NB4 (cell line): ENCODE measurements at regions not wholly inside any gene's neighbourhood (a gene's known extent, or its start where the extent isn't known, plus 50 kb on each side); places are given as distances from the start of the nearest gene placed in this dataset.

Experiments used
- MYC ChIP-seq: IDR thresholded peaks from 2 replicates; pipeline ENCODE4 v1.6.1; 2011; ENCODE audit warnings: low read depth, low read length
- POLR2A ChIP-seq: IDR thresholded peaks from 2 replicates; pipeline ENCODE4 v1.6.1; 2011; ENCODE audit warnings: mild to moderate bottlenecking; ENCODE audit not compliant: insufficient read length; ENCODE audit errors: extremely low read depth
- TF ChIP-seq, protein P1 (sequence below): IDR thresholded peaks from one replicate; pipeline ENCODE4 v1.5.1; 2012; ENCODE audit warnings: low read depth, low read length

DNA sequence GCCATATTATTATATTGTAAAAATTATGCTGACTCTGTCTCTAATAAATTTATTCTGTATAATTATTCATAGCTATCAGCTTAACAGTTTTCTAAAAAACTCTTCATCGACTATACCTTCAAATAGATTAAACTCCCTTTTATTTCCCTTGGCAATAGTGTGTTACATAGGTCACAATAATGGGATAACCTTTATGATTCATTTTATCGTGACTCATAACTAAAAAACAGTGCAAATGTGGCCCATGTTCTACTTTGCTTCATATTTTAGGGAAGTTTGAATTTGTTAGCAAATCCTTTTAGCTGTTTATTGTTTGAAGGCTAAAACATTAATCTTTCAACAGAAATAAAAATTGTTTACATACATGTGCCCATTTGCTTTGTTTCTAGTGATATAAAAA is 783.2 kb upstream of the CDH2 start:
- TF ChIP-seq POLR2A (no peak), MYC (no peak)
- TF ChIP-seq, protein P1, sequence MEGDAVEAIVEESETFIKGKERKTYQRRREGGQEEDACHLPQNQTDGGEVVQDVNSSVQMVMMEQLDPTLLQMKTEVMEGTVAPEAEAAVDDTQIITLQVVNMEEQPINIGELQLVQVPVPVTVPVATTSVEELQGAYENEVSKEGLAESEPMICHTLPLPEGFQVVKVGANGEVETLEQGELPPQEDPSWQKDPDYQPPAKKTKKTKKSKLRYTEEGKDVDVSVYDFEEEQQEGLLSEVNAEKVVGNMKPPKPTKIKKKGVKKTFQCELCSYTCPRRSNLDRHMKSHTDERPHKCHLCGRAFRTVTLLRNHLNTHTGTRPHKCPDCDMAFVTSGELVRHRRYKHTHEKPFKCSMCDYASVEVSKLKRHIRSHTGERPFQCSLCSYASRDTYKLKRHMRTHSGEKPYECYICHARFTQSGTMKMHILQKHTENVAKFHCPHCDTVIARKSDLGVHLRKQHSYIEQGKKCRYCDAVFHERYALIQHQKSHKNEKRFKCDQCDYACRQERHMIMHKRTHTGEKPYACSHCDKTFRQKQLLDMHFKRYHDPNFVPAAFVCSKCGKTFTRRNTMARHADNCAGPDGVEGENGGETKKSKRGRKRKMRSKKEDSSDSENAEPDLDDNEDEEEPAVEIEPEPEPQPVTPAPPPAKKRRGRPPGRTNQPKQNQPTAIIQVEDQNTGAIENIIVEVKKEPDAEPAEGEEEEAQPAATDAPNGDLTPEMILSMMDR, result no peak
